Breast epithelium (tissue), 4 donors: ENCODE measurements at regions not wholly inside any gene's neighbourhood (a gene's known extent, or its start where the extent isn't known, plus 50 kb on each side); places are given as distances from the start of the nearest gene placed in this dataset.
A peak's percentile ranks its signal among the peaks of the same experiment; 100 is the strongest.

Experiments
- DNase-seq, 2 donors: peaks; one replicate each; pipeline ENCODE4 v3.0.0-alpha.2; 2019; ENCODE audit warnings: low spot score in 2 of 2
- H3K27ac ChIP-seq, 2 donors: fragments of 200-600 bp; sonication (generic) in 1 of 2; one replicate each; pipeline ENCODE4 v1.5.1; 2016 to 2019; ENCODE audit warnings: mild to moderate bottlenecking in 1 of 2
- H3K27me3 ChIP-seq, 2 donors: fragments of 200-600 bp; sonication (generic) in 1 of 2; one replicate each; pipeline versions ENCODE4 v1.5.1 to v1.6.0; 2017 to 2019; ENCODE audit warnings: control low read depth in 1 of 2, mild to moderate bottlenecking in 1 of 2
- H3K36me3 ChIP-seq: fragments of 200-600 bp; one replicate; pipeline ENCODE4 v1.5.1; 2019
- H3K4me1 ChIP-seq, 2 donors: fragments of 200-600 bp; sonication (generic); one replicate each; pipeline ENCODE4 v1.5.1; 2016 to 2019; ENCODE audit warnings: control low read depth in 1 of 2
- H3K4me3 ChIP-seq, 3 donors: fragments of 200-600 bp; sonication (generic); 1 replicate in 2 of 3; 2 replicates in 1 of 3; pipeline ENCODE4 v1.5.1; 2016 to 2019; ENCODE audit warnings: mild to moderate bottlenecking in 3 of 3, moderate library complexity in 2 of 3
- H3K9me3 ChIP-seq, 2 donors: fragments of 200-600 bp; sonication (generic) in 1 of 2; one replicate each; pipeline ENCODE4 v1.5.1; 2016 to 2019; ENCODE audit warnings: control low read depth in 1 of 2
- POLR2A ChIP-seq: fragments of 450-650 bp; IDR thresholded peaks from one replicate; pipeline ENCODE4 v1.6.1; 2016; ENCODE audit warnings: antibody characterized with exemption, mild to moderate bottlenecking, moderate library complexity
- POLR2AphosphoS5 ChIP-seq, 3 donors: sonication (generic); formaldehyde crosslinking; IDR thresholded peaks; one replicate each; pipeline ENCODE4 v1.6.1; 2017; ENCODE audit warnings: antibody characterized with exemption in 3 of 3
- intact Hi-C: fragments of 100-400 bp; cut with DNase I; formaldehyde crosslinking; loops from one replicate; pipeline ENCODE4 v1.15.1; 2023; ENCODE audit warnings: low total_unique reads
- TF ChIP-seq, protein P1 (sequence below), 3 donors: fragments of 450-650 bp; IDR thresholded peaks; one replicate each; pipeline ENCODE4 v1.5.1; 2016 to 2017; ENCODE audit warnings: antibody characterized with exemption in 3 of 3, mild to moderate bottlenecking in 3 of 3, moderate library complexity in 3 of 3

DNA sequence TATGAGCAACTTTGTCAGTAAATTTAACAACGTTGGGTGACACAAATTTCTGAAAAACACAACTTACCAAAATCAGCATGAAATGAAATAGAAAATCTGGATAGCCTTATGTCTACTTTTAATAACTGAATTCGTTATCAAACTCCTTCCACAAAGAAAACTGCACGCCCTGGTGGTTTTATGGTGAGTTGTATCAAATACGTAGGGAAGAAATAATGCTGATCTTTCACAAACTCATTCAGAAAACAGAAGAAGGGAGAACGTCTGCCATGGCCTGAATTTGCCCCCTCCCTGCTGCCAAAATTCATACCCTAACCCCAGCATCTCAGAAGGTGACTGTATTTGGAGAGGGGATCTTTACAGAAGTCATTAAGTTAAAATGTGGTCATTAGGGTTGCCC, 50.0 kb upstream of the COL18A1 start:
- Histone ChIP-seq H3K36me3 (no peaks in the 10 kb centered on the region), H3K9me3 (no peaks in the 10 kb centered on the region), H3K4me1 (no peaks in the 10 kb centered on the region), H3K4me3 (no peak overlapping the region), H3K27ac (peak overlapping the region in 1 of 2 donors; percentile 46), H3K27me3 (no peaks in the 10 kb centered on the region)
- intact Hi-C loops, result no loop called here
- TF ChIP-seq POLR2A, result no peak
- TF ChIP-seq, protein P1, sequence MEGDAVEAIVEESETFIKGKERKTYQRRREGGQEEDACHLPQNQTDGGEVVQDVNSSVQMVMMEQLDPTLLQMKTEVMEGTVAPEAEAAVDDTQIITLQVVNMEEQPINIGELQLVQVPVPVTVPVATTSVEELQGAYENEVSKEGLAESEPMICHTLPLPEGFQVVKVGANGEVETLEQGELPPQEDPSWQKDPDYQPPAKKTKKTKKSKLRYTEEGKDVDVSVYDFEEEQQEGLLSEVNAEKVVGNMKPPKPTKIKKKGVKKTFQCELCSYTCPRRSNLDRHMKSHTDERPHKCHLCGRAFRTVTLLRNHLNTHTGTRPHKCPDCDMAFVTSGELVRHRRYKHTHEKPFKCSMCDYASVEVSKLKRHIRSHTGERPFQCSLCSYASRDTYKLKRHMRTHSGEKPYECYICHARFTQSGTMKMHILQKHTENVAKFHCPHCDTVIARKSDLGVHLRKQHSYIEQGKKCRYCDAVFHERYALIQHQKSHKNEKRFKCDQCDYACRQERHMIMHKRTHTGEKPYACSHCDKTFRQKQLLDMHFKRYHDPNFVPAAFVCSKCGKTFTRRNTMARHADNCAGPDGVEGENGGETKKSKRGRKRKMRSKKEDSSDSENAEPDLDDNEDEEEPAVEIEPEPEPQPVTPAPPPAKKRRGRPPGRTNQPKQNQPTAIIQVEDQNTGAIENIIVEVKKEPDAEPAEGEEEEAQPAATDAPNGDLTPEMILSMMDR (IDR thresholded peaks at IDR 0.05), result no peak
- TF ChIP-seq POLR2AphosphoS5 (IDR thresholded peaks at IDR 0.05), result no peak
- DNase-seq, result no peak
